MCF 10A (cell line): ENCODE measurements at regions not wholly inside any gene's neighbourhood (a gene's known extent, or its start where the extent isn't known, plus 50 kb on each side); places are given as distances from the start of the nearest gene placed in this dataset.

Experiments used
- BruUV-seq: library from RNA; stranded (reverse); fragments of 400-500 nt; replicated peaks from 2 replicates; lab custom pipeline; 2021; lab: Mats Ljungman, UMichigan
- CTCF ChIA-PET: fragments of 300-600 bp; sonication (Branson Sonifier 250); formaldehyde crosslinking; extraction: SDS; loops from one replicate; lab custom pipeline; 2021; ENCODE audit warnings: antibody characterized with exemption, inconsistent platforms; lab: Yijun Ruan, JAX
- POLR2A ChIA-PET: fragments of 300-600, 350-650 bp; sonication (Branson Sonifier 250); formaldehyde crosslinking; extraction: SDS; loops from one replicate; lab custom pipeline; 2020; ENCODE audit warnings: antibody characterized with exemption, inconsistent platforms; lab: Yijun Ruan, JAX
- DNase-seq: peaks from one replicate; pipeline ENCODE4 v3.0.0-alpha.2; 2018; ENCODE audit not compliant: unreplicated experiment
- H3K27ac Mint-ChIP-seq: one replicate; pipeline ENCODE4 v1.8.0; 2022; ENCODE audit warnings: mild to moderate bottlenecking, low read depth, mixed read lengths; ENCODE audit not compliant: unreplicated experiment
- H3K27me3 Mint-ChIP-seq: one replicate; pipeline ENCODE4 v1.8.0; 2022; ENCODE audit warnings: mixed read lengths; ENCODE audit not compliant: insufficient read depth, unreplicated experiment
- H3K36me3 Mint-ChIP-seq: one replicate; pipeline ENCODE4 v1.8.0; 2022; ENCODE audit warnings: mild to moderate bottlenecking, moderate library complexity, mixed read lengths; ENCODE audit not compliant: insufficient read depth, unreplicated experiment
- H3K4me1 Mint-ChIP-seq: one replicate; pipeline ENCODE4 v1.8.0; 2022; ENCODE audit warnings: mixed read lengths; ENCODE audit not compliant: insufficient read depth, unreplicated experiment
- H3K4me3 Mint-ChIP-seq: one replicate; pipeline ENCODE4 v1.8.0; 2022; ENCODE audit warnings: mild to moderate bottlenecking, moderate library complexity, mixed read lengths; ENCODE audit not compliant: unreplicated experiment
- H3K9me3 Mint-ChIP-seq: one replicate; pipeline ENCODE4 v1.8.0; 2022; ENCODE audit warnings: mixed read lengths; ENCODE audit not compliant: unreplicated experiment
- intact Hi-C: fragments of 100-400 bp; cut with micrococcal nuclease; formaldehyde crosslinking; loops from 2 replicates; pipeline ENCODE4 v1.14.1; 2022
- TF ChIP-seq, protein P1 (sequence below): fragments of 200-600 bp; IDR thresholded peaks from one replicate; pipeline ENCODE4 v1.8.0; 2022; ENCODE audit warnings: antibody characterized with exemption, mild to moderate bottlenecking; ENCODE audit not compliant: unreplicated experiment

DNA sequence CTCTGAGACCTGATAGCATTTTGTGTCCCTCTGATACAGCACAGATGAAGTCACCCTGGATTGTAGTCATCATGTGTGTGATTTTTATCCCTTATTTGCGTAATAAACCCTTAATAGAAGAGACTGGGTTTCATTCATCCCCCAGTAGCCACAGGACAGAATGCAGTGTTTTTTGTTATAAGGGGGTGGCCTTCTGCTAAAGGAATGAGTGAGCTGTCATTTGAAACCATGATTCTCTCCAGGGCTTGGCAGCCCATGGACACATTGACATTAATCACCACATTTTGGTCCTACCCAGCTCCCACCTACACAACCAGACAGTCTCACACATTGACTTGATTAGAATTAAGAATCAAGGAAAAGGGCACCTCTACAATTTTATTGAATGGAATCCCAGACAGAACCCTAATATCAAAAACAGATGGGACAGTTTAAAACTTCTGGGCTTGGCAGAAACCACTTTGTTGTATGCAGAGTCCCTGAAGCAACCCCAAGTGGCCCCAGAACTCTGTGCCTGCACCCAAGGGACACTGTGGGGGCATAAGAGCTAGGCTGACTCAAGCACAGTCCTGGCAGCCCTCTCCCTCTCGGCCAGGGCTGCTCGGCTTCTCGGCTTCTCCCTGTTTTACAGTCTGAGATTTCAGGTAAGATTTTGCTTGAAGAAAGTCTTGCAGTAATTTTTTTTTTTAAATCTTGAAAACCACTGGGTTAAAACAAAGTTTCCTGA lies 254.0 kb upstream of the SLC14A2 start:
- ChIA-PET CTCF (no interaction called here), POLR2A (no interaction called here)
- H3K27ac Mint-ChIP-seq = no peak overlapping the region
- no peaks in the 10 kb centered on the region for H3K27me3 Mint-ChIP-seq
- peaks cover 11% of the 10 kb centered on the region for H3K4me1 Mint-ChIP-seq
- BruUV-seq = no TSS peak
- H3K36me3 Mint-ChIP-seq = no peaks in the 10 kb centered on the region
- no peak for DNase-seq
- intact Hi-C loops = no loop called here
- H3K4me3 Mint-ChIP-seq = no peak overlapping the region
- TF ChIP-seq, protein P1, sequence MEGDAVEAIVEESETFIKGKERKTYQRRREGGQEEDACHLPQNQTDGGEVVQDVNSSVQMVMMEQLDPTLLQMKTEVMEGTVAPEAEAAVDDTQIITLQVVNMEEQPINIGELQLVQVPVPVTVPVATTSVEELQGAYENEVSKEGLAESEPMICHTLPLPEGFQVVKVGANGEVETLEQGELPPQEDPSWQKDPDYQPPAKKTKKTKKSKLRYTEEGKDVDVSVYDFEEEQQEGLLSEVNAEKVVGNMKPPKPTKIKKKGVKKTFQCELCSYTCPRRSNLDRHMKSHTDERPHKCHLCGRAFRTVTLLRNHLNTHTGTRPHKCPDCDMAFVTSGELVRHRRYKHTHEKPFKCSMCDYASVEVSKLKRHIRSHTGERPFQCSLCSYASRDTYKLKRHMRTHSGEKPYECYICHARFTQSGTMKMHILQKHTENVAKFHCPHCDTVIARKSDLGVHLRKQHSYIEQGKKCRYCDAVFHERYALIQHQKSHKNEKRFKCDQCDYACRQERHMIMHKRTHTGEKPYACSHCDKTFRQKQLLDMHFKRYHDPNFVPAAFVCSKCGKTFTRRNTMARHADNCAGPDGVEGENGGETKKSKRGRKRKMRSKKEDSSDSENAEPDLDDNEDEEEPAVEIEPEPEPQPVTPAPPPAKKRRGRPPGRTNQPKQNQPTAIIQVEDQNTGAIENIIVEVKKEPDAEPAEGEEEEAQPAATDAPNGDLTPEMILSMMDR = no peak
- no peaks in the 10 kb centered on the region for H3K9me3 Mint-ChIP-seq

DNA sequence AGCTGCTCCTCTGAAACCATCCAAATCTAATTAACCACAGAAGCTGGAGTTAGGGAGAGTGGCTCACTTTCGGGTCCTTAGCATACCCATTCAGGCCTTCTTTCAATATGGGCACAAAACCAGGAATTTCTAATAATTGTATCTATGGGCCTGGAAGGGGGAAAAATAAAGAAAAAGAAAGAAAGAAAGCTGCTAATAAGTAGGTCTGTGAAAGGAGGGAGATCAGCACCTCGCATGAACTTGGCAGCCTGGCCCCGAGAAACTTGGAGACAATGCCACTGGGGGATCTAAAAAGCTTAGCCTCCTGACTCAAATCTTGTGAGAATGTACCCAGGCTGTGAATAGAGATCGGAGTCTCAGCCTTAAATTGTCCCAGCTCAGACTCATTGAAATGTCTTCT lies 252.1 kb upstream of the SLC14A2 start:
- no peak overlapping the region for H3K4me3 Mint-ChIP-seq
- no TSS peak for BruUV-seq
- H3K27me3 Mint-ChIP-seq = no peaks in the 10 kb centered on the region
- POLR2A ChIA-PET = no interaction called here
- no peaks in the 10 kb centered on the region for H3K36me3 Mint-ChIP-seq
- H3K27ac Mint-ChIP-seq = no peak overlapping the region
- H3K4me1 Mint-ChIP-seq = peaks cover under 1% of the 10 kb centered on the region
- CTCF ChIA-PET = interaction anchor here (0.7 to 1.2 kb wide), 3 partner anchors 21 to 135 kb away, joined by 3 to 4 read pairs (median 3); no protein-coding TSS in a partner anchor
- intact Hi-C loops = no loop called here
- no peaks in the 10 kb centered on the region for H3K9me3 Mint-ChIP-seq
- TF ChIP-seq, protein P1 = no peak
- DNase-seq = no peak

DNA sequence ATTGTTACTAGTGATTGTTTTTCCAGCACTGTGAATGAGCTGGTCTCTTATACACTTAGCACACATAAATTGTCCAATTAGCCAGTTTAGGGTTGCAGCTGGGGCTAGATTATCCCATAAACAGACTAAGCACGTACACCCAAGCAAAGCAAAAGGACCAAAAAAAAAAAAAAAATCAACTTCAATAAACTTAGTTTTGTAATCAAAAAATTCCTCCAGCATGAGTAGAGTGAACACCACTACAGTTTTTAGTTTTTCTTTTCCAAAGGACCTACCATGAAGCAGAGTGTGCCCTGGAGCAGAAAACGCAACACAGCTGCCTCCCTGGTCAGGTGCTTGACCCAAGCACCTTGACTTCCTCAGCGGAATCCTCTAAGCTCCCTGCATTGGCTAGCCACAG lies 249.4 kb upstream of the SLC14A2 start:
- Mint-ChIP-seq H3K4me1 (no peaks in the 10 kb centered on the region), H3K9me3 (no peaks in the 10 kb centered on the region), H3K27ac (no peak overlapping the region), H3K4me3 (no peak overlapping the region), H3K27me3 (no peaks in the 10 kb centered on the region), H3K36me3 (no peaks in the 10 kb centered on the region)
- TF ChIP-seq, protein P1 = no peak
- DNase-seq = no peak
- CTCF ChIA-PET = interaction anchor here (0.6 to 3.3 kb wide), 5 partner anchors 13 to 1391 kb away, joined by 3 to 12 read pairs (median 3); no protein-coding TSS in a partner anchor
- intact Hi-C loops = no loop called here
- POLR2A ChIA-PET = no interaction called here
- no TSS peak for BruUV-seq

DNA sequence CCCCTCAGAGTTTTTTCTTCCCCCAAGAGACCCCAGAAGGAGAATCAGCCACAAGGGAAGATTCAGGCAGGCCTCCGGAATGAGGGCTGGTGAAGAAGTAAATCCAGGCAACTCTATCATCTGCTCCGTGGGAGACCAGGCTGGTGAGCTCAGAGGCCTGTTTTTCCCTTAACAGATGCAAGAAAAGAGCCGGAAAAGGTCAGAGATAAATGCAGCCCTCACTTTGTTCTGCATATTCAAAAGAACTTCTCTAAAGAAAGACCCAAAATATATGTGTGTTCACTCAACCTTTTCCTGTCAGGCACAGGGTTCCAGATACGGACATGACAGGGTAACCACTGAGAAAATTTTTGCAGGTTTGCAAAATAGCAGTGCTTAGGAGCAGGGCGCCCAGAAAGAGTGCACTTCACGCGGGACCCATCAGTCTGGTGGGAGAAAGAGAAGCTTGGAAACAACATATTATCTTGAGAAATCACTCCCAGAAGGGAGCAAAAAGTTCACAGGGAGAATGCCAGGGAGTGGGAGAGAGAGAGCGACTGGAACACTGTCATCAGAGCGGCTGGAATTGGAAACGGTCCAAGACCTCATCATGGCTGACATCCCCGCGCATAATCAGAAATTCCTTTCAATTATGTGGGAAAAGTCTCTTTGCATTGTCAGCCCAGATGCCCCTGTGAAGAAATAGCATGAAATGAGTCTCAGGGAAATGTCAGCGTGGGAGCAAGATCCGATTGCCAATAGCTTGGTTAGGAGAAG lies 244.8 kb upstream of the SLC14A2 start:
- no peak for DNase-seq
- Mint-ChIP-seq H3K9me3 (no peaks in the 10 kb centered on the region), H3K4me3 (no peak overlapping the region), H3K27ac (no peak overlapping the region), H3K27me3 (no peaks in the 10 kb centered on the region), H3K36me3 (no peaks in the 10 kb centered on the region), H3K4me1 (peaks cover 3% of the 10 kb centered on the region)
- BruUV-seq = no TSS peak
- ChIA-PET CTCF (interaction anchor here (1.0 kb wide), 1 partner anchor 14 kb away, joined by 3 read pairs; no protein-coding TSS in a partner anchor), POLR2A (interaction anchor here (0.7 kb wide), 1 partner anchor 13 kb away, joined by 3 read pairs; no protein-coding TSS in a partner anchor)
- TF ChIP-seq, protein P1 = no peak
- intact Hi-C loops = no loop called here
